ENCODE measurements at regions not wholly inside any gene's neighbourhood (a gene's known extent, or its start where the extent isn't known, plus 50 kb on each side); places are given as distances from the start of the nearest gene placed in this dataset.
"Not testable (repeated sequence)": the region's sequence is repeated elsewhere in the genome, so short reads cannot be mapped to it uniquely, and the experiment has no call there.

- no peak overlapping the region for H3K4me3 ChIP-seq
- no peaks in the 10 kb centered on the region for H3K36me3 ChIP-seq
- H3K4me1 ChIP-seq, result no peaks in the 10 kb centered on the region
- DNase-seq (no peak), ATAC-seq (no peak)
- H3K27ac ChIP-seq, result no peak overlapping the region
- intact Hi-C loops (cut with DNase I; ENCODE audit: low total_unique reads) (no loop called here), in situ Hi-C loops (cut with MboI; ENCODE audit: low sequenced_read_pairs in 4 of 4) (loop anchor here in 1 of 4 donors (25.0 kb wide), 1 partner anchor 106 kb away; no protein-coding TSS in a partner anchor)
- no peaks in the 10 kb centered on the region for H3K27me3 ChIP-seq
- no peak for TF ChIP-seq POLR2A (IDR thresholded peaks at IDR 0.05)
- no peak for TF ChIP-seq CTCF (IDR thresholded peaks at IDR 0.05 in 4 of 5, conservative IDR thresholded peaks at IDR 0.05 in 1 of 5)
- H3K9me3 ChIP-seq, result no peaks in the 10 kb centered on the region
Measured at GRCh38 chr18:70705831-70706416, 417.1 kb downstream of the SOCS6 start.

- no peaks in the 10 kb centered on the region for H3K4me1 ChIP-seq
- in situ Hi-C loops (cut with MboI; ENCODE audit: low sequenced_read_pairs in 4 of 4), result loop anchor here in 1 of 4 donors (25.0 kb wide), 1 partner anchor 112 kb away; no protein-coding TSS in a partner anchor
- DNase-seq, result no peak
- intact Hi-C loops (cut with DNase I; ENCODE audit: low total_unique reads), result no loop called here
- H3K9me3 ChIP-seq, result no peaks in the 10 kb centered on the region
- H3K27ac ChIP-seq, result no peak overlapping the region
- TF ChIP-seq POLR2A (IDR thresholded peaks at IDR 0.05) (no peak), CTCF (IDR thresholded peaks at IDR 0.05 in 4 of 5, conservative IDR thresholded peaks at IDR 0.05 in 1 of 5) (no peak)
- H3K4me3 ChIP-seq, result no peak overlapping the region
- ATAC-seq, result no peak
- no peaks in the 10 kb centered on the region for H3K27me3 ChIP-seq
- no peaks in the 10 kb centered on the region for H3K36me3 ChIP-seq
Measured at GRCh38 chr18:70700496-70700895, 411.7 kb downstream of the SOCS6 start.

GRCh38 chr18:70698574-70698973 lies 409.7 kb downstream of the SOCS6 start:
- no peak for TF ChIP-seq CTCF (IDR thresholded peaks at IDR 0.05 in 4 of 5, conservative IDR thresholded peaks at IDR 0.05 in 1 of 5)
- TF ChIP-seq POLR2A (IDR thresholded peaks at IDR 0.05), result no peak
- no peak overlapping the region for H3K27ac ChIP-seq
- in situ Hi-C loops (cut with MboI; ENCODE audit: low sequenced_read_pairs in 4 of 4) (no loop called here), intact Hi-C loops (cut with DNase I; ENCODE audit: low total_unique reads) (no loop called here)
- H3K4me3 ChIP-seq, result no peak overlapping the region
- no peaks in the 10 kb centered on the region for H3K4me1 ChIP-seq
- DNase-seq, result no peak
- H3K36me3 ChIP-seq, result no peaks in the 10 kb centered on the region
- ATAC-seq, result no peak
- H3K9me3 ChIP-seq, result no peaks in the 10 kb centered on the region
- H3K27me3 ChIP-seq, result no peaks in the 10 kb centered on the region

- in situ Hi-C loops (cut with MboI; ENCODE audit: low sequenced_read_pairs in 4 of 4), result no loop called here
- ATAC-seq (no peak), DNase-seq (no peak)
- H3K27ac ChIP-seq, result no peak overlapping the region
- intact Hi-C loops (cut with DNase I; ENCODE audit: low total_unique reads), result no loop called here
- H3K36me3 ChIP-seq, result no peaks in the 10 kb centered on the region
- no peak for TF ChIP-seq POLR2A (IDR thresholded peaks at IDR 0.05)
- TF ChIP-seq CTCF (IDR thresholded peaks at IDR 0.05 in 4 of 5, conservative IDR thresholded peaks at IDR 0.05 in 1 of 5), result no peak
- H3K27me3 ChIP-seq, result no peaks in the 10 kb centered on the region
- no peaks in the 10 kb centered on the region for H3K9me3 ChIP-seq
- no peaks in the 10 kb centered on the region for H3K4me1 ChIP-seq
- H3K4me3 ChIP-seq, result no peak overlapping the region
Measured at GRCh38 chr18:70693246-70693645, 404.4 kb downstream of the SOCS6 start.

GRCh38 chr18:70689765-70690164 lies 400.9 kb downstream of the SOCS6 start:
- in situ Hi-C loops (cut with MboI; ENCODE audit: low sequenced_read_pairs in 4 of 4); H3K4me3 ChIP-seq; intact Hi-C loops (cut with DNase I; ENCODE audit: low total_unique reads); H3K4me1 ChIP-seq; ATAC-seq; H3K27ac ChIP-seq; DNase-seq; H3K27me3 ChIP-seq; H3K9me3 ChIP-seq; H3K36me3 ChIP-seq: not testable (repeated sequence)
